ENCODE measurements at regions not wholly inside any gene's neighbourhood (a gene's known extent, or its start where the extent isn't known, plus 50 kb on each side); places are given as distances from the start of the nearest gene placed in this dataset.
"Not testable (repeated sequence)": the region's sequence is repeated elsewhere in the genome, so short reads cannot be mapped to it uniquely, and the experiment has no call there.

GRCh38 chr21:8549598-8549997 lies 1971.8 kb upstream of the TPTE start:
- ATAC-seq; H3K27me3 ChIP-seq; intact Hi-C loops (cut with DNase I); H3K36me3 ChIP-seq; H3K4me3 ChIP-seq; H3K27ac ChIP-seq; H3K9me3 ChIP-seq; H3K4me1 ChIP-seq; FAIRE-seq; DNase-seq: not testable (repeated sequence)
- 40 to 65% methylated on average over 2 to 54 of the region's 63 CpGs for WGBS, 2 donors

GRCh38 chr21:8554368-8554767 lies 1967.0 kb upstream of the TPTE start:
- H3K27me3 ChIP-seq; intact Hi-C loops (cut with DNase I); ATAC-seq; H3K36me3 ChIP-seq; H3K4me3 ChIP-seq; DNase-seq; H3K9me3 ChIP-seq; H3K4me1 ChIP-seq; H3K27ac ChIP-seq: not testable (repeated sequence)
- WGBS, 2 donors = 40 to 43% methylated on average over 1 of the region's 2 CpGs
- peak; percentile 67 for FAIRE-seq

DNA sequence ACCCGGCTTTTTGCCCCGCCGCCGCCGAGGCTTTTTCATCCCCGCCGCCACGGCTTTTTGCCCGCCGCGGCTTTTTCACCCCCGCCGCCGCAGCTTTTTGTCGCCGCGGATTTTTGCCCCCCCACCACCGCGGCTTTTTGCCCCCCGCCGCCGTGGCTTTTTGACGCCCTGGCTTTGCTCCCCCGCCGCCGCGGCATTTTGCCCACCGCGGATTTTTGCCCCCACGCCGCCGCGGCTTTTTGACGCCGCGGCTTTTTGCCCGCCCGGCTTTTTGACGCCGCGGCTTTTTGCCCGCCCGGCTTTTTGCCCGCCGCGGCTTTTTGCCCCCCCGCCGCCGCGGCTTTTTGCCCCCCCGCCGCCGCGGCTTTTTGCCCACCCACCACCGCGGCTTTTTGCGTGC lies 1926.4 kb upstream of the TPTE start:
- H3K9me3 ChIP-seq; intact Hi-C loops (cut with DNase I); H3K4me1 ChIP-seq; FAIRE-seq; H3K36me3 ChIP-seq; H3K4me3 ChIP-seq; H3K27ac ChIP-seq; ATAC-seq; H3K27me3 ChIP-seq: not testable (repeated sequence)
- WGBS, 2 donors = 61% methylated on average over 57 of the region's 57 CpGs; no CpG with 5 or more reads in 1 of the 2 donors
- DNase-seq = peak in 2 of 6 donors; percentile 6 to 21

DNA sequence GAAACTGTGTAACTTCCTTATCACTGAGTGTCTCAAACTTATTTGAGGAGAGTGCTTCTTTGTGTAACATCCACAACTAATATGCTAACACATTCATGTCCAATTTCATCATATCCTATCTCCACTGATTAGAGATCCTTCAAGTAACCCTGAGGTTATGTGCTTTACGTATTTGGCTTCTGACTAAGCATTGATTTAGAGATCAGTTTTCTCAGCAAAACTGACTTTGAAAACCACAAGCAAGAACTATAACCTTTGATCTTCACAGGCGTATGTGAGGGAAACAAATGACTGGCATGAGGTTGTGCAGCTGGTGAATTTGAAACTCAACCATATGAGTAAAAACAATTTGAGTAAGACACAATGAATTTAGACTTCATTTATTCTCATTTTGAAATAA lies 1897.3 kb upstream of the TPTE start:
- intact Hi-C loops (cut with DNase I); H3K27ac ChIP-seq; H3K27me3 ChIP-seq; ATAC-seq; DNase-seq; H3K36me3 ChIP-seq; FAIRE-seq; H3K4me1 ChIP-seq; H3K9me3 ChIP-seq; H3K4me3 ChIP-seq: not testable (repeated sequence)
- WGBS, 2 donors = no CpG with 5 or more reads among the region's 2 CpGs
